Ishikawa (cell line): ENCODE measurements at regions not wholly inside any gene's neighbourhood (a gene's known extent, or its start where the extent isn't known, plus 50 kb on each side); places are given as distances from the start of the nearest gene placed in this dataset.

Source experiments
- CEBPB ChIP-seq: IDR thresholded peaks from 2 replicates; pipeline ENCODE4 v1.6.1; 2012
- CREB1 ChIP-seq: IDR thresholded peaks from 2 replicates; pipeline ENCODE4 v1.6.1; 2012; ENCODE audit warnings: low read depth
- EP300 ChIP-seq: IDR thresholded peaks from 2 replicates; pipeline ENCODE4 v1.6.1; 2012; ENCODE audit warnings: borderline replicate concordance
- MAX ChIP-seq: IDR thresholded peaks from 2 replicates; pipeline ENCODE4 v1.6.1; 2012
- RAD21 ChIP-seq: IDR thresholded peaks from 2 replicates; pipeline ENCODE4 v1.6.1; 2012; ENCODE audit warnings: low read depth
- REST ChIP-seq: IDR thresholded peaks from 2 replicates; pipeline ENCODE4 v1.6.1; 2012; ENCODE audit warnings: low read depth, mild to moderate bottlenecking
- TEAD4 ChIP-seq: IDR thresholded peaks from 2 replicates; pipeline ENCODE4 v1.6.1; 2012
- USF1 ChIP-seq: IDR thresholded peaks from 2 replicates; pipeline ENCODE4 v1.6.1; 2012

- TF ChIP-seq CEBPB (no peak), MAX (no peak), TEAD4 (no peak), USF1 (no peak), CREB1 (no peak), REST (no peak), RAD21 (peak; percentile 54), EP300 (no peak)
Measured at GRCh38 chr10:51010977-51011376, 63.3 kb upstream of the PRKG1 start.
